Mesenchymal stem cell (in vitro differentiated cells and primary cell): ENCODE measurements at regions not wholly inside any gene's neighbourhood (a gene's known extent, or its start where the extent isn't known, plus 50 kb on each side); places are given as distances from the start of the nearest gene placed in this dataset.

Experiments used
- DNase-seq: peaks from one replicate; pipeline ENCODE4 v3.0.0-alpha.2; 2013
- H2AFZ ChIP-seq: one replicate; pipeline ENCODE4 v1.6.1; 2013; ENCODE audit warnings: low read depth, mild to moderate bottlenecking, control low read depth, inconsistent platforms, low read length, moderate library complexity
- H2AK5ac ChIP-seq: 2 replicates; pipeline ENCODE4 v1.6.1; 2013; ENCODE audit warnings: low read length, moderate library complexity, mild to moderate bottlenecking, inconsistent platforms; ENCODE audit not compliant: severe bottlenecking
- H2BK120ac ChIP-seq: one replicate; pipeline ENCODE4 v1.6.1; 2013; ENCODE audit warnings: low read depth, mild to moderate bottlenecking, inconsistent platforms, low read length, moderate library complexity
- H2BK12ac ChIP-seq, 2 experiments: one replicate each; pipeline ENCODE4 v1.6.1; 2013; ENCODE audit warnings: inconsistent platforms in 2 of 2, low read length in 2 of 2, mild to moderate bottlenecking in 2 of 2, moderate library complexity in 2 of 2, control low read depth in 1 of 2
- H2BK15ac ChIP-seq: one replicate; pipeline ENCODE4 v1.6.1; 2013; ENCODE audit warnings: mild to moderate bottlenecking, low read depth, inconsistent platforms; ENCODE audit not compliant: poor library complexity, severe bottlenecking
- H2BK5ac ChIP-seq: 2 replicates; pipeline ENCODE4 v1.6.1; 2013; ENCODE audit warnings: low read depth, mild to moderate bottlenecking, low read length, control low read depth, inconsistent platforms; ENCODE audit not compliant: poor library complexity, severe bottlenecking
- H3K14ac ChIP-seq, 2 experiments: one replicate each; pipeline ENCODE4 v1.6.1; 2013; ENCODE audit warnings: inconsistent platforms in 2 of 2, low read length in 2 of 2, control low read depth in 1 of 2, mild to moderate bottlenecking in 1 of 2, moderate library complexity in 1 of 2
- H3K18ac ChIP-seq, 2 experiments: one replicate each; pipeline ENCODE4 v1.6.1; 2013; ENCODE audit warnings: inconsistent platforms in 2 of 2, low read length in 2 of 2, control low read depth in 1 of 2, low read depth in 1 of 2, mild to moderate bottlenecking in 1 of 2
- H3K23ac ChIP-seq, 2 experiments: one replicate each; pipeline ENCODE4 v1.6.1; 2013; ENCODE audit warnings: inconsistent platforms in 2 of 2, low read length in 2 of 2, mild to moderate bottlenecking in 2 of 2, moderate library complexity in 2 of 2, control low read depth in 1 of 2
- H3K27ac ChIP-seq: 2 replicates; pipeline ENCODE4 v1.5.1; 2013; ENCODE audit warnings: mild to moderate bottlenecking, moderate library complexity, low read length, control low read depth, inconsistent platforms; ENCODE audit not compliant: poor library complexity, severe bottlenecking
- H3K27me3 ChIP-seq, 2 experiments: 2 replicates each; pipeline versions ENCODE4 v1.6.1 to v1.7.0; 2013; ENCODE audit warnings: low read length in 2 of 2, mild to moderate bottlenecking in 2 of 2, moderate library complexity in 2 of 2, control low read depth in 1 of 2, inconsistent platforms in 1 of 2; ENCODE audit not compliant: control insufficient read depth in 1 of 2, insufficient read depth in 1 of 2
- H3K36me3 ChIP-seq, 2 experiments: 2 replicates each; pipeline versions ENCODE4 v1.6.1 to v1.7.0; 2013; ENCODE audit warnings: low read length in 2 of 2, control low read depth in 1 of 2, inconsistent platforms in 1 of 2, low read depth in 1 of 2, mild to moderate bottlenecking in 1 of 2; ENCODE audit not compliant: insufficient read depth in 2 of 2, control insufficient read depth in 1 of 2
- H3K4ac ChIP-seq, 2 experiments: one replicate each; pipeline ENCODE4 v1.6.1; 2013; ENCODE audit warnings: inconsistent platforms in 2 of 2, low read length in 2 of 2, mild to moderate bottlenecking in 2 of 2, moderate library complexity in 2 of 2, control low read depth in 1 of 2, low read depth in 1 of 2
- H3K4me1 ChIP-seq: 2 replicates; pipeline ENCODE4 v1.6.1; 2013; ENCODE audit warnings: low read depth, low read length, control low read depth; ENCODE audit not compliant: control insufficient read depth, insufficient read depth
- H3K4me2 ChIP-seq: 2 replicates; pipeline ENCODE4 v1.6.1; 2013; ENCODE audit warnings: low read length, mild to moderate bottlenecking, inconsistent platforms; ENCODE audit not compliant: poor library complexity, severe bottlenecking
- H3K4me3 ChIP-seq, 2 experiments: 2 replicates each; pipeline versions ENCODE4 v1.5.1 to v1.7.0; 2013; ENCODE audit warnings: low read length in 2 of 2, mild to moderate bottlenecking in 2 of 2, control low read depth in 1 of 2, low read depth in 1 of 2; ENCODE audit not compliant: insufficient read depth in 1 of 2
- H3K79me1 ChIP-seq: replicated peaks from 2 replicates; pipeline ENCODE4 v1.6.1; 2013; ENCODE audit warnings: mild to moderate bottlenecking, control low read depth, low read length, inconsistent platforms; ENCODE audit not compliant: poor library complexity, severe bottlenecking
- H3K9ac ChIP-seq: 2 replicates; pipeline ENCODE4 v1.7.0; 2013; ENCODE audit warnings: mild to moderate bottlenecking, low read length, moderate library complexity
- H3K9me3 ChIP-seq: 2 replicates; pipeline ENCODE4 v1.7.0; 2013; ENCODE audit warnings: mild to moderate bottlenecking, low read length; ENCODE audit not compliant: control insufficient read depth
- H4K8ac ChIP-seq: one replicate; pipeline ENCODE4 v1.6.1; 2013; ENCODE audit warnings: inconsistent platforms, mild to moderate bottlenecking, low read length, moderate library complexity
- H4K91ac ChIP-seq: one replicate; pipeline ENCODE4 v1.6.1; 2013; ENCODE audit warnings: mild to moderate bottlenecking, low read length, inconsistent platforms
- WGBS: methylation state at CpG from one replicate; pipeline ENCODE4 v1.1.7; 2013; ENCODE audit warnings: mixed read lengths; 5-methylcytosine and 5-hydroxymethylcytosine counted together

DNA sequence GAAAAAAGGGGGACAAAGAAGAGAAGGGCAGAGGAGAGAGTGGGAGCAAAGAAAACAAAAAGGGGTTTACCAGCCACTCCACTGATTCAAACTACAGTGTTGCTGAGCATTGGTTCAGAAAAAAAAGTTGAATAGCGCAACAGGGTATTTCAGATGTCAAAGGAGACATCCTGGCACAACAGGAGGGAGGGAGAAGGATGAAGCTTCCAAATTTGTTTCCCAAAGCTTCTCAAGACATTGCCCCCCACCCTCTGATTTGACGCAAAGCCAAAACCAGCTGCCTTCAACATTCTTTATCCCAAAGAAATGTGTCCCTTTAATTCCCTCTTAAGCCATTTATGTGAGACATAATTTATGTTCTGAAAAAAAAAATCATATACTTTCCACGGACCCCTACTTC is 105.5 kb upstream of the TNC start:
- H2BK12ac ChIP-seq = no peak overlapping the region
- H4K91ac ChIP-seq = no peak overlapping the region
- H2BK5ac ChIP-seq = no peak overlapping the region
- H2AK5ac ChIP-seq = no peak overlapping the region
- H3K23ac ChIP-seq = no peak overlapping the region
- H3K79me1 ChIP-seq = no peaks in the 10 kb centered on the region
- no peak overlapping the region for H2AFZ ChIP-seq
- no peak overlapping the region for H3K27ac ChIP-seq
- no peaks in the 10 kb centered on the region for H3K9me3 ChIP-seq
- no peak overlapping the region for H3K18ac ChIP-seq
- H2BK15ac ChIP-seq = no peak overlapping the region
- no peak for DNase-seq
- no peak overlapping the region for H3K14ac ChIP-seq
- no peak overlapping the region for H3K9ac ChIP-seq
- H3K4me1 ChIP-seq = no peaks in the 10 kb centered on the region
- H2BK120ac ChIP-seq = no peak overlapping the region
- H3K4ac ChIP-seq = no peak overlapping the region
- no peak overlapping the region for H3K4me2 ChIP-seq
- no peak overlapping the region for H3K4me3 ChIP-seq
- no peaks in the 10 kb centered on the region for H3K27me3 ChIP-seq
- WGBS = 67% methylated on average over 1 of the region's 3 CpGs
- no peak overlapping the region for H4K8ac ChIP-seq
- no peaks in the 10 kb centered on the region for H3K36me3 ChIP-seq

DNA sequence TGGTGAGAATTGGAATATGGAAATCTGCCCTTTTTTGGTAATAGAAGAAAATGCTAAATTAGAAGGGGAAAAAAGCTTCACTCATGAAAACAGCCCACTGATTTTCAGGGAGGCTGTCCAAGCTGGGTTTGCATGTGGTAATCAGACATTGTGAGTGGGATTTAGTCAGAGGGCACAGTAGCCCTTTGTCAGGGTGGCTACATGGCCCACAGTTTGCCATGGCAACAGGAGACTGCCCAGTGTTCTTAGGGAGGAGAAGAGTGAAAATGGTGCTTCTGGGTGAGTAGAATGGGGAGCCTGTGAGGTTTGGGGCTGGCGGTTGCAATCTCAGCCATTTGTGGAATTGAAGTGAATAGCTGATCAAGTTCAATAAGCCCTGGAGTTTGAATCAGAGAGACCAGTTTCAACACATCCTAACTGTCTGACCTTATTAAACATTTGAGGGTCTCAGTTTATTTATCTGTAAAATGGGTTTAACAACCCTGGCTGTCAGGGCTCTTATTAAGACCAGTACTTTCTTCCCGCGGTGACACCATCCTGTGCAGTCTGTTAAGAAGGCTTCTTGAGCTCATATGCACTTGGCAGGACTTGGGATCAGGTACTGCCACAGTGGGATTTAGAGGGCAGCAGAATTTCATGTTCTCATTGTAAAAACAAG is 107.6 kb upstream of the TNC start:
- H3K27ac ChIP-seq = no peak overlapping the region
- no peak overlapping the region for H3K4me2 ChIP-seq
- H3K18ac ChIP-seq = peak overlapping the region in 1 of 2 experiments; percentile 56
- no peak overlapping the region for H2BK120ac ChIP-seq
- H3K23ac ChIP-seq = no peak overlapping the region
- no peaks in the 10 kb centered on the region for H3K27me3 ChIP-seq
- H2BK15ac ChIP-seq = no peak overlapping the region
- H4K8ac ChIP-seq = no peak overlapping the region
- 98% methylated on average over 3 of the region's 3 CpGs for WGBS
- no peak overlapping the region for H2BK5ac ChIP-seq
- no peak for DNase-seq
- H3K9me3 ChIP-seq = no peaks in the 10 kb centered on the region
- no peak overlapping the region for H2AK5ac ChIP-seq
- H3K9ac ChIP-seq = no peak overlapping the region
- no peak overlapping the region for H4K91ac ChIP-seq
- H2AFZ ChIP-seq = no peak overlapping the region
- H3K79me1 ChIP-seq = no peaks in the 10 kb centered on the region
- no peaks in the 10 kb centered on the region for H3K36me3 ChIP-seq
- H3K4me1 ChIP-seq = no peaks in the 10 kb centered on the region
- no peak overlapping the region for H3K4ac ChIP-seq
- no peak overlapping the region for H2BK12ac ChIP-seq
- H3K14ac ChIP-seq = no peak overlapping the region
- no peak overlapping the region for H3K4me3 ChIP-seq

DNA sequence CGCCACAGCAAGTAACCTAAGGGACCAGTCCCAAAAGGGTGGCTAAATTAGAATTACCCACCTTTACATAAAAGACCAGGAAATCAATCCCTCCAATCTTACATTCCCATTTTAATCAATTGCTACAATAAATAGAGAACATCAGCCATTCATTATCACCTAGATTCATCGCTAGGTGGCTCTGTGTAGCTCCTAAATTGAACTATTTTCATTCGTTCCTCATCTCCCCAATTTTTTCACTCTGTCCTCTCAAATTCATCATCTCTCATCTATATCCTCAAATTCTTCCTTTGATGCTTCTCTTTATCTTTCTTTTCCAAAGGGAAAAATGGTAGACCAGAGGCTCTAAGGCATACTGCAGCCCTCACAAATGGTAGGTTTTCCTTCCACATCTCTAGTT is 108.2 kb upstream of the TNC start:
- Histone ChIP-seq H3K4me3 (no peak overlapping the region), H3K27ac (no peak overlapping the region), H3K9ac (no peak overlapping the region), H2AK5ac (no peak overlapping the region), H4K8ac (no peak overlapping the region), H2BK15ac (no peak overlapping the region), H3K4me1 (no peaks in the 10 kb centered on the region), H3K9me3 (no peaks in the 10 kb centered on the region), H3K4me2 (no peak overlapping the region), H4K91ac (no peak overlapping the region), H3K4ac (no peak overlapping the region), H3K14ac (no peak overlapping the region), H3K79me1 (no peaks in the 10 kb centered on the region), H2AFZ (no peak overlapping the region), H2BK5ac (no peak overlapping the region), H3K27me3 (no peaks in the 10 kb centered on the region), H3K23ac (no peak overlapping the region), H2BK120ac (no peak overlapping the region), H3K36me3 (no peaks in the 10 kb centered on the region), H2BK12ac (no peak overlapping the region), H3K18ac (no peak overlapping the region)
- 71% methylated on average over 3 of the region's 3 CpGs for WGBS
- no peak for DNase-seq

DNA sequence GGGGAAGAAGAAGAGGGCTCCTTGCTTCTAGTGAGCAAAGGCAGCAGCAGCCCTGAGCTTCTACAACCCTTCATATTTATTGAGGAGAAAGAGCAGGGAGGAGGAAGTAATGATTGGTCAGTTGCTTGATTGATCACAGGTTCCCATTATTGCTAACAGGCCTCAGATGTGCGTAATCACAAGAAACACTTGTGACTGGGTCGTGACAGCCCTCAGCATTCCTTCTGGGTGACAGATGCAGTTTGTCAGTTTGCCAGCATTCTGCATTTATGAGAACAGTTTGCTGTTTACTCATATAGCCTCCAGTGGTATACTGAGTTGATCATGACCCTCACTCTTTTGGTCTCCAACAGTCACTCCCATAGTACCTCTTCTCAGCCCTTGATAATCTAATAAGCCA is 111.5 kb upstream of the TNC start:
- Histone ChIP-seq H3K27me3 (no peaks in the 10 kb centered on the region), H3K79me1 (no peaks in the 10 kb centered on the region), H3K4ac (no peak overlapping the region), H4K8ac (no peak overlapping the region), H3K4me3 (no peak overlapping the region), H2BK5ac (no peak overlapping the region), H3K36me3 (no peaks in the 10 kb centered on the region), H3K23ac (no peak overlapping the region), H3K4me1 (peaks cover 3% of the 10 kb centered on the region), H2BK15ac (no peak overlapping the region), H3K9me3 (no peaks in the 10 kb centered on the region), H2BK12ac (no peak overlapping the region), H2AK5ac (no peak overlapping the region), H3K27ac (no peak overlapping the region), H3K9ac (no peak overlapping the region), H2BK120ac (no peak overlapping the region), H2AFZ (no peak overlapping the region), H3K4me2 (no peak overlapping the region), H3K14ac (no peak overlapping the region), H3K18ac (no peak overlapping the region), H4K91ac (no peak overlapping the region)
- peak; percentile 54 for DNase-seq
- 58% methylated on average over 2 of the region's 2 CpGs for WGBS
